HG02642 (cell line): ENCODE measurements at regions not wholly inside any gene's neighbourhood (a gene's known extent, or its start where the extent isn't known, plus 50 kb on each side); places are given as distances from the start of the nearest gene placed in this dataset.

Source experiments
- ATAC-seq: cut with Tn5 transposase; IDR thresholded peaks from one replicate; pipeline ENCODE4 v1.9.1; 2021; ENCODE audit warnings: mild to moderate bottlenecking; ENCODE audit not compliant: unreplicated experiment, poor library complexity

GRCh38 chr6:40197371-40197770 is 263.1 kb upstream of the MOCS1 start:
- ATAC-seq: no peak

- ATAC-seq: no peak
Measured at GRCh38 chr6:40196135-40196518, 261.9 kb upstream of the MOCS1 start.

- ATAC-seq: no peak
Measured at GRCh38 chr6:40195428-40196134, 261.3 kb upstream of the MOCS1 start.

- ATAC-seq: no peak
Measured at GRCh38 chr6:40194447-40195170, 260.3 kb upstream of the MOCS1 start.

GRCh38 chr6:40192516-40192915 is 258.3 kb upstream of the MOCS1 start:
- no peak for ATAC-seq

GRCh38 chr6:40188931-40189330 is 254.7 kb upstream of the MOCS1 start:
- no peak for ATAC-seq

GRCh38 chr6:40187535-40188144 is 253.4 kb upstream of the MOCS1 start:
- no peak for ATAC-seq

GRCh38 chr6:40185486-40185885 is 251.2 kb upstream of the MOCS1 start:
- no peak for ATAC-seq

GRCh38 chr6:40183902-40184301 is 249.6 kb upstream of the MOCS1 start:
- no peak for ATAC-seq

GRCh38 chr6:40181367-40181766 is 247.1 kb upstream of the MOCS1 start:
- no peak for ATAC-seq

- no peak for ATAC-seq
Measured at GRCh38 chr6:40180271-40180670, 246.0 kb upstream of the MOCS1 start.

- ATAC-seq: no peak
Measured at GRCh38 chr6:40179496-40179895, 245.2 kb upstream of the MOCS1 start.

- ATAC-seq: no peak
Measured at GRCh38 chr6:40177598-40177997, 243.3 kb upstream of the MOCS1 start.

- ATAC-seq: no peak
Measured at GRCh38 chr6:40176152-40176551, 241.9 kb upstream of the MOCS1 start.

- no peak for ATAC-seq
Measured at GRCh38 chr6:40172272-40172671, 238.0 kb upstream of the MOCS1 start.

GRCh38 chr6:40171343-40171742 is 237.1 kb upstream of the MOCS1 start:
- no peak for ATAC-seq

GRCh38 chr6:40170856-40171255 is 236.6 kb upstream of the MOCS1 start:
- ATAC-seq: no peak

GRCh38 chr6:40169878-40170277 is 235.6 kb upstream of the MOCS1 start:
- ATAC-seq: no peak

GRCh38 chr6:40166963-40167362 is 232.7 kb upstream of the MOCS1 start:
- no peak for ATAC-seq

GRCh38 chr6:40165036-40165709 is 230.9 kb upstream of the MOCS1 start:
- no peak for ATAC-seq

- ATAC-seq: no peak
Measured at GRCh38 chr6:40164345-40164755, 230.1 kb upstream of the MOCS1 start.
